D721Med (cell line): ENCODE measurements at regions not wholly inside any gene's neighbourhood (a gene's known extent, or its start where the extent isn't known, plus 50 kb on each side); places are given as distances from the start of the nearest gene placed in this dataset.

Source experiments
- DNase-seq: peaks from one replicate; pipeline ENCODE4 v3.0.0; 2011; ENCODE audit warnings: low spot score; ENCODE audit not compliant: insufficient read length
- FAIRE-seq: peaks from 2 replicates; lab custom pipeline; 2011; peaks lifted over from hg19 to GRCh38; lab: Jason Lieb, UNC
- CTCF ChIP-seq: IDR thresholded peaks from 2 replicates; pipeline ENCODE4 v1.5.1; 2012; ENCODE audit warnings: mild to moderate bottlenecking, control low read depth; ENCODE audit not compliant: insufficient read depth; ENCODE audit errors: missing control alignments

GRCh38 chr10:9238041-9238440, 1183.6 kb downstream of the GATA3 start:
- TF ChIP-seq CTCF = no peak
- DNase-seq (no peak), FAIRE-seq (no peak)

GRCh38 chr10:9239298-9239697, 1184.8 kb downstream of the GATA3 start:
- FAIRE-seq (no peak), DNase-seq (no peak)

DNA sequence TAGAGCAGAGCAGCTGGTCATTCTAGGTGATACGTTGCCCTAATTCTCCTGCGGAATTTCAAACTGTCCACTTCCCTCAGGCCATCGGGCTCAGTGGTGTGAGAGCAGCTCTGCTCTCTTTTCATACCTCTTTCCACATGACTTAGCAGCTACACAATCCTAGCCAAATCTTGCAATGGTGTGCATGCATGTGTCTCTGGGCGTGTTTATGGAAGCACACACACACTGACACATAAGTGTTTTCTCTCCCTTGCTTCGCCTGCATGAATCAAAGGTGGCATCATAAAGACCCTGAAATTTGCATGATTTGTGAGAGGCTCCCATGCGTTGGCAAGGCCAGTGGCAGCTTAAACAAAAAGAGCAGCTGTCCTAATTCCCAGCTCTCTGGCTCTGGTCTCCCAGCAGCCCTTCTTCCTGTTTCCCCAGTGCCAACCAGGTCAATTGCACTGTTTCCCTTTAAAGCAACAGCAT, 1189.5 kb downstream of the GATA3 start:
- FAIRE-seq (no peak), DNase-seq (no peak)
- no peak for TF ChIP-seq CTCF

More at GRCh38 chr10:9239298-9239697, 1184.8 kb downstream of the GATA3 start:
- no peak for TF ChIP-seq CTCF

GRCh38 chr10:9244864-9245263, 1190.4 kb downstream of the GATA3 start:
- no peak for TF ChIP-seq CTCF
- FAIRE-seq (peak; percentile 32), DNase-seq (peak; percentile 20)

- FAIRE-seq (no peak), DNase-seq (no peak)
- no peak for TF ChIP-seq CTCF
Observed at GRCh38 chr10:9253121-9253520, 1198.6 kb downstream of the GATA3 start.

DNA sequence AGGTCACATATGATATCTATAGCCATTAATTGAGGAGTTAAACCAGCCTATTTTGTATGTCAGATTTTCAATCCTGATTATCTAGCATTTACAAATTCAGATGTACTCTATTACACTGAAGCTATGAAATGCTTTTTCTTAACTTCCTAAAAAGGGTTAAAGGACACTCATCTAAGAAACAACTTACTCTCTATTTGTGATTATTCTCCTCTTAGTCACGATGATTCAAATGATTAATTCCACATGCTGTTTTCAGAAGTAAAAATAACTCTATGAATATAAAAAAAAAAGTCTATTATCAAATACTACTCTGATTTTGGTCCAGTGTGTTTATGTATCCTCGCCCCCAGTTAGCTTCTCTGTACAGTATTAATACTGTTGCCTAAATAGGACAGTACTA, 1199.9 kb downstream of the GATA3 start:
- TF ChIP-seq CTCF = no peak
- DNase-seq (no peak), FAIRE-seq (no peak)

DNA sequence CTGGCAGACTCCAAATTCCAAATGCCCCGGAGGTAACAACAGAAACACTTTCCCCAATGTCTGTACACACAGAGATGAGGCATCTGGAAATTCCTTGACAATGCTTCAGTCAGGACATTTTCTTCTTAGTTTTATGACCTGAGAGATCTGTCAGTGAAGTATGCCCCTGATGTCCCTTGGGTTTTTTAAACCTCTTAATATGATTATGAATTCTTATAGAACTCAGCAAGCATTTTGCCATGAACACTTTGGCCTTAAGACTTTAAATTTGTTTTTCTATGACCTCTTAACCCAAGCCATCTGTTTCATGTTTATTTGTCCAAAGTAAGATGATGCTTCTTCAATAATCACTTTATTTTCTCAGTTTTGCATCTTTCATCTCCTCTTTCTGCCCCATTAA, 1206.2 kb downstream of the GATA3 start:
- DNase-seq (no peak), FAIRE-seq (no peak)
- TF ChIP-seq CTCF = no peak
